ENCODE measurements at regions not wholly inside any gene's neighbourhood (a gene's known extent, or its start where the extent isn't known, plus 50 kb on each side); places are given as distances from the start of the nearest gene placed in this dataset.

GRCh38 chr14:54114941-54115340 lies 158.3 kb upstream of the BMP4 start:
- Histone ChIP-seq H3K4me1 (ENCODE audit: insufficient read depth, low read length) (no peaks in the 10 kb centered on the region), H3K27me3 (ENCODE audit: insufficient read depth, low read length) (no peaks in the 10 kb centered on the region), H3K36me3 (ENCODE audit: insufficient read depth, low read length) (no peaks in the 10 kb centered on the region), H3K27ac (ENCODE audit: low read depth, low read length) (no peak overlapping the region), H3K4me3 (ENCODE audit: low read length) (no peak overlapping the region), H3K9ac (ENCODE audit: low read depth, low read length) (no peak overlapping the region), H3K9me3 (ENCODE audit: insufficient read depth, low read depth, low read length) (peaks cover 3% of the 10 kb centered on the region; the same call in 1 of the 2 replicates)
- WGBS, result 100% methylated on average over 1 of the region's 1 CpG

DNA sequence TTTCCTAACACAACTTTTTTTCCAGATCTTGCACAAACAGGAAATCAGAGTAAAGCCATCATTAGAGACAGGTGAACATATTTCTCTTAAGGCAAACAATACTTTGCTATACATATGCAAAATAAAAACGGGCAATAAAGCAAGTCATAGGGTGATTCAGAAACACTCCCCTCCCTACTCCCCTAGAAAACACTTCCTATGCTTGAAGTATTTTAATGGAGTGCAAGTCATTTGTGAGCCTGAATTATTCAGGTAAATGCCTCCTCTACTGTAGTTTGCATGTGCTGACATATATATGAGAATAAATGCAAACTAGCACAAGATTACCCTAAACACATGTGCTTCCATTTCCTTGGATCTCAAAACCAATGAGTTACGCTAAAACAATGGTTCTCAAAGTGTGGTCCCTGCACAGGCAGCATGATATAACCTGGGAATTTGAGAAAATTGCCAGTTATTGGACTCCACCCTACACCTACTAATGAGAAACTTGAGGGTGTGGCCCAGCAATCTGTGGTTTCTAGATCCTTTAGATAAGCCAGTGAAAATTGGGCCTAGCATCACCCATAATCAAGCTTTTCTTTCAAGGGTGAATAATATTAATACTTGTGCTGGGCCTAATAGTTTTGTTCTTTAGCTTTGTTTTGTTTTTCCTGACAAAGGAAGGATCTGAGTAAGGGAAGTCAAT lies 159.7 kb upstream of the BMP4 start:
- Histone ChIP-seq H3K9ac (ENCODE audit: low read depth, low read length) (no peak overlapping the region), H3K27ac (ENCODE audit: low read depth, low read length) (no peak overlapping the region), H3K27me3 (ENCODE audit: insufficient read depth, low read length) (no peaks in the 10 kb centered on the region), H3K4me3 (ENCODE audit: low read length) (no peak overlapping the region), H3K9me3 (ENCODE audit: insufficient read depth, low read depth, low read length) (peaks cover 3% of the 10 kb centered on the region; the same call in 1 of the 2 replicates), H3K4me1 (ENCODE audit: insufficient read depth, low read length) (no peaks in the 10 kb centered on the region), H3K36me3 (ENCODE audit: insufficient read depth, low read length) (no peaks in the 10 kb centered on the region)
- WGBS, result 89% methylated on average over 2 of the region's 2 CpGs

DNA sequence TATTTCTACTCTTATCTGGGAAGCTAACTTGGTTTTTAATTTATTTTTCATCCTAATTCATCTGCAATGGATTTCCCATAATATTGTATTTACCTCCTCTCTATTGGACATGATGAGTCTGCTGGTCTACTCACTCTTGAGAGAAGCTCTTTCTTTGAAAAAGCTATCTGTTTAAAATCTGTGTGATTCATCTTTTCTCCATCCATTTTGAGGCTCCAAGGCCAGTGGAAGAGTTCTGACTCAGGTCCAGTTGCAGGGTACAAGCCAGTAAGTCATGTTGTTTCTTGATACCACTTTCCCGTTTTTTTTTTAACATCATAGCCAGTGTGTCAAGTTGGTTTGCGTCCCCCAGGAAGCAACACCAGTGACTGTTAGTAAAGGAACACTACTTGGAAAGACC lies 160.3 kb upstream of the BMP4 start:
- Histone ChIP-seq H3K27me3 (ENCODE audit: insufficient read depth, low read length) (no peaks in the 10 kb centered on the region), H3K27ac (ENCODE audit: low read depth, low read length) (no peak overlapping the region), H3K9ac (ENCODE audit: low read depth, low read length) (no peak overlapping the region), H3K36me3 (ENCODE audit: insufficient read depth, low read length) (no peaks in the 10 kb centered on the region), H3K9me3 (ENCODE audit: insufficient read depth, low read depth, low read length) (peaks cover 3% of the 10 kb centered on the region; the same call in 1 of the 2 replicates), H3K4me3 (ENCODE audit: low read length) (no peak overlapping the region), H3K4me1 (ENCODE audit: insufficient read depth, low read length) (no peaks in the 10 kb centered on the region)
- 92% methylated on average over 2 of the region's 2 CpGs for WGBS

DNA sequence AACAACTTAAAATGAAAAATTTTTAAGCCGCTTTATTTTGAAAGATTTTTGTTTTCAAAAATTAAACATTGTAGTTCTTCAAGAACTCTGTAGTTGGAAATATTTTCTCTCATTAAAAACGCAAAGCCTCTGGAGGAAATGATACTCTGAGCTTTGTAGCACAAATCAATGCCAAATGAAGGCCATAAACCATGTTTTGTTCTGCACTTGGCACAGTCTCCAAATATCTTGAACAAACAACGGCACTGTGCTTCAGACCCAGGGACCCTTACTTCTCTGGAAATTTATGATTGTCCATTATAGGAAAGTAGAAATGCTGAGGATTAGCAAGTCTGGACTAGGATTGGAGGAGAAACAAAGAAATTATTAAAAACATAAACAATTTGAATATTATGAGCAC lies 160.8 kb upstream of the BMP4 start:
- no peaks in the 10 kb centered on the region for H3K36me3 ChIP-seq (ENCODE audit: insufficient read depth, low read length)
- H3K4me3 ChIP-seq (ENCODE audit: low read length), result no peak overlapping the region
- H3K27ac ChIP-seq (ENCODE audit: low read depth, low read length), result no peak overlapping the region
- H3K27me3 ChIP-seq (ENCODE audit: insufficient read depth, low read length), result no peaks in the 10 kb centered on the region
- peaks cover under 1% of the 10 kb centered on the region; the same call in 1 of the 2 replicates for H3K9me3 ChIP-seq (ENCODE audit: insufficient read depth, low read depth, low read length)
- H3K4me1 ChIP-seq (ENCODE audit: insufficient read depth, low read length), result no peaks in the 10 kb centered on the region
- 84% methylated on average over 3 of the region's 3 CpGs for WGBS
- no peak overlapping the region for H3K9ac ChIP-seq (ENCODE audit: low read depth, low read length)

GRCh38 chr14:54117924-54118323 lies 161.3 kb upstream of the BMP4 start:
- no peak overlapping the region for H3K9ac ChIP-seq (ENCODE audit: low read depth, low read length)
- H3K36me3 ChIP-seq (ENCODE audit: insufficient read depth, low read length), result no peaks in the 10 kb centered on the region
- no peaks in the 10 kb centered on the region for H3K27me3 ChIP-seq (ENCODE audit: insufficient read depth, low read length)
- WGBS, result 92% methylated on average over 3 of the region's 3 CpGs
- H3K4me3 ChIP-seq (ENCODE audit: low read length), result no peak overlapping the region
- H3K27ac ChIP-seq (ENCODE audit: low read depth, low read length), result no peak overlapping the region
- no peaks in the 10 kb centered on the region for H3K9me3 ChIP-seq (ENCODE audit: insufficient read depth, low read depth, low read length)
- no peaks in the 10 kb centered on the region for H3K4me1 ChIP-seq (ENCODE audit: insufficient read depth, low read length)

DNA sequence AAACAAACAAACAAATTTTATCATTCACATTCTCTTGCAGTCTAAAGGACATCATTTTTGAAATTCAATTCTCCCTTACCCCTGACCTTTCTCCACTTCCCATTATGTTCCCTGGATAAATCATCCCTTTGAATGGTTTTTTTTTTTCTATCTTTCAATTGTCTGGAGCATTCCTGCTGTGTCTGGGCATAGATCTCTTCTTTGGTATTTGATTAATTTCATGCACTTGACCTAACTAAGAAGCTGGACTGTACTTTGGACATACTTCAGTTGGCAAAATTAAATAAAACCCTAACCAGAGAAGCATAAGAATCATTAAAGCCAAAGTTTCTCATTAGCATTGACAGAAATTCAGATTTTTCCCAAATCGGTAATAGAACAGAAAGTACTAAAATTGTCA lies 163.6 kb upstream of the BMP4 start:
- Histone ChIP-seq H3K27me3 (ENCODE audit: insufficient read depth, low read length) (no peaks in the 10 kb centered on the region), H3K4me1 (ENCODE audit: insufficient read depth, low read length) (no peaks in the 10 kb centered on the region), H3K36me3 (ENCODE audit: insufficient read depth, low read length) (no peaks in the 10 kb centered on the region), H3K9ac (ENCODE audit: low read depth, low read length) (no peak overlapping the region), H3K27ac (ENCODE audit: low read depth, low read length) (no peak overlapping the region), H3K9me3 (ENCODE audit: insufficient read depth, low read depth, low read length) (no peaks in the 10 kb centered on the region), H3K4me3 (ENCODE audit: low read length) (no peak overlapping the region)
- 100% methylated on average over 1 of the region's 1 CpG for WGBS

DNA sequence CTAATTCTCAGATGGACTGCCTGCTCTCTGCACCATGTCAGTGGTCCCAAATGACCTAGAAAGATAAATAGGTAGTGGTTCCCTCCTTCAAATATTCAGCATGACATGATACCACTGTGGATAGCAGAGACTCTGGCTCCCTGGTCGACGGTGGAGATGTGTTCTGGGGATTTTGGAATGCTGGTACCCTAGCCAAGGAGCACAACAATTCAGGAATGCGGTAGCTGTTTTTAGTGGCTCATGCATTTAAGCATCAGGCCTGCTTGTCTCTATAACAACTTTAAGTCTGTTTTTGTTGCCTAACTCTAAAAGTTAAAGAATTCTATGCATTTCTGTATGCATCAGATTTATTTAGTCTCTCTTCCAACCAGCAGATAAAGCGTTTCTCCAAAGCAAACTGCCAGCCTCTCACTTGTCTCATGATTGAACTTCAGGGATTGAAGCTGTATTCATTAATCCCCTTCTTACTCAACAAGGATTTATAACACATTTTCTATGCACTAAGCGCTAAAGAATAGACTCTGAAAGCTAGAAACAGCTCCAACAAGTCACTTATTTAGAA lies 164.9 kb upstream of the BMP4 start:
- Histone ChIP-seq H3K27ac (ENCODE audit: low read depth, low read length) (no peak overlapping the region), H3K27me3 (ENCODE audit: insufficient read depth, low read length) (no peaks in the 10 kb centered on the region), H3K4me3 (ENCODE audit: low read length) (no peak overlapping the region), H3K9me3 (ENCODE audit: insufficient read depth, low read depth, low read length) (no peaks in the 10 kb centered on the region), H3K4me1 (ENCODE audit: insufficient read depth, low read length) (no peaks in the 10 kb centered on the region), H3K9ac (ENCODE audit: low read depth, low read length) (no peak overlapping the region), H3K36me3 (ENCODE audit: insufficient read depth, low read length) (no peaks in the 10 kb centered on the region)
- 84% methylated on average over 5 of the region's 5 CpGs for WGBS

DNA sequence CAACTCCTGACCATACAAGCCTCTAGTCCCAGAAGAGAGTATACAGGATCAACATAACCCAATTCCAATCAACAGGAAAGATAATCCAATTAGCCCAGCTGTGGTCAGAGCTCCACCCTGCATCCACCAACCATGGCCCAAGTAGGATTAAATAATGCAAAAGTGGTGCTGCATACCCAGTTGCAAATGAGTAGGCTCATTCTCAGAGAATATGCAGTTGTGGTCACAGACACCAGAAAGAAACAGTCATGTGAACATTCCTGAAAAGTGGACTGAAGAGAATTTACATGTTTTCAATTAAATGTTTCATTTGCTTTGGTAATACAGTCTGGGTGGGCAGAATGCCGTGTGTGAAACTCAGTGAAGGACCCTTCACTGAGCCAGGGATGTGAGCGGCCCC lies 167.2 kb upstream of the BMP4 start:
- no peaks in the 10 kb centered on the region for H3K36me3 ChIP-seq (ENCODE audit: insufficient read depth, low read length)
- H3K27ac ChIP-seq (ENCODE audit: low read depth, low read length), result no peak overlapping the region
- 90% methylated on average over 2 of the region's 2 CpGs for WGBS
- no peaks in the 10 kb centered on the region for H3K4me1 ChIP-seq (ENCODE audit: insufficient read depth, low read length)
- H3K27me3 ChIP-seq (ENCODE audit: insufficient read depth, low read length), result no peaks in the 10 kb centered on the region
- H3K4me3 ChIP-seq (ENCODE audit: low read length), result no peak overlapping the region
- H3K9ac ChIP-seq (ENCODE audit: low read depth, low read length), result no peak overlapping the region
- H3K9me3 ChIP-seq (ENCODE audit: insufficient read depth, low read depth, low read length), result no peaks in the 10 kb centered on the region

DNA sequence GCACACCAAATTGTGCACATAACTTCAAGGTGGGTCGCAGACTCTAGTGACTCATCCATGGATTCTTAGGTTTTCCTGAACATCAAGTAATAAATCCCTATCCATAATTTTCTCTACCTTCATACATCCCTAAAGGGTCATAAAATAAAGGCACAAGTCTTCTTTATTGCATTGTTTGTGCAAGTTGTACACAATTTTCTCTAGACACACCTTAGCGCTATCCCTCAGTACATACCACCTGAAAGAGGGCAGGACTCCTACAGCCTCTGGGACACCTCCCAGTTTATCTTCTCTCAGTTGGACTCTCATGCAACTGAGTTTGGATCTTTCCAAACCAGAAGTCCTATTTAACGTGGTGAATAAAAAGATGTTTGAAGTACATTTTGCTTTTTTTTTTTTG lies 168.5 kb upstream of the BMP4 start:
- Histone ChIP-seq H3K9ac (ENCODE audit: low read depth, low read length) (no peak overlapping the region), H3K27ac (ENCODE audit: low read depth, low read length) (no peak overlapping the region), H3K4me3 (ENCODE audit: low read length) (no peak overlapping the region), H3K4me1 (ENCODE audit: insufficient read depth, low read length) (no peaks in the 10 kb centered on the region), H3K9me3 (ENCODE audit: insufficient read depth, low read depth, low read length) (no peaks in the 10 kb centered on the region), H3K36me3 (ENCODE audit: insufficient read depth, low read length) (no peaks in the 10 kb centered on the region), H3K27me3 (ENCODE audit: insufficient read depth, low read length) (no peaks in the 10 kb centered on the region)
- 97% methylated on average over 3 of the region's 3 CpGs for WGBS

GRCh38 chr14:54126947-54127346 lies 170.3 kb upstream of the BMP4 start:
- no peak overlapping the region for H3K4me3 ChIP-seq (ENCODE audit: low read length)
- H3K27ac ChIP-seq (ENCODE audit: low read depth, low read length), result no peak overlapping the region
- H3K9ac ChIP-seq (ENCODE audit: low read depth, low read length), result no peak overlapping the region
- H3K27me3 ChIP-seq (ENCODE audit: insufficient read depth, low read length), result no peaks in the 10 kb centered on the region
- H3K4me1 ChIP-seq (ENCODE audit: insufficient read depth, low read length), result no peaks in the 10 kb centered on the region
- 95% methylated on average over 3 of the region's 3 CpGs for WGBS
- H3K9me3 ChIP-seq (ENCODE audit: insufficient read depth, low read depth, low read length), result no peaks in the 10 kb centered on the region
- H3K36me3 ChIP-seq (ENCODE audit: insufficient read depth, low read length), result no peaks in the 10 kb centered on the region

DNA sequence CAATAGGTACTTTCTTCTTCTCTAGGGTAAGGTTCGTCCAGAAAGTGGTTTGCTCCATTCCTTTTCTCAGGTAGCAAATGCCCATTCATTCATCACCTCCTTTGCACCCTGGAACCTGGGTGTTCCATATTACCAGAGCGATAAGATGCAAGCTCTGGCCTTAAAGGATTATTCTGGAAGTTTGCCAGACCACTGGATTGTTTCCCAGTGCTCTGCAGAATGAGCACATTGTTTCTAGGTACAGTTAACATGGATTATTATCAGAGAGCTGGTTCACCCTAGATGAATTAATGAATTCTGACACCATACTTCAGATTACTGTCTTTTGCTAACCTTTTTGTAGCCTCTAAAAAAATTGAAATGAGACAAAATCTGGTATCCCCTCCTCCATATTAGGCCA lies 170.9 kb upstream of the BMP4 start:
- 82% methylated on average over 2 of the region's 2 CpGs for WGBS
- Histone ChIP-seq H3K4me3 (ENCODE audit: low read length) (no peak overlapping the region), H3K36me3 (ENCODE audit: insufficient read depth, low read length) (no peaks in the 10 kb centered on the region), H3K27me3 (ENCODE audit: insufficient read depth, low read length) (no peaks in the 10 kb centered on the region), H3K9ac (ENCODE audit: low read depth, low read length) (no peak overlapping the region), H3K27ac (ENCODE audit: low read depth, low read length) (no peak overlapping the region), H3K9me3 (ENCODE audit: insufficient read depth, low read depth, low read length) (no peaks in the 10 kb centered on the region), H3K4me1 (ENCODE audit: insufficient read depth, low read length) (no peaks in the 10 kb centered on the region)

All from HUES64 (cell line).